ENCODE measurements at regions not wholly inside any gene's neighbourhood (a gene's known extent, or its start where the extent isn't known, plus 50 kb on each side); places are given as distances from the start of the nearest gene placed in this dataset.
"Not testable (repeated sequence)": the region's sequence is repeated elsewhere in the genome, so short reads cannot be mapped to it uniquely, and the experiment has no call there.

DNA sequence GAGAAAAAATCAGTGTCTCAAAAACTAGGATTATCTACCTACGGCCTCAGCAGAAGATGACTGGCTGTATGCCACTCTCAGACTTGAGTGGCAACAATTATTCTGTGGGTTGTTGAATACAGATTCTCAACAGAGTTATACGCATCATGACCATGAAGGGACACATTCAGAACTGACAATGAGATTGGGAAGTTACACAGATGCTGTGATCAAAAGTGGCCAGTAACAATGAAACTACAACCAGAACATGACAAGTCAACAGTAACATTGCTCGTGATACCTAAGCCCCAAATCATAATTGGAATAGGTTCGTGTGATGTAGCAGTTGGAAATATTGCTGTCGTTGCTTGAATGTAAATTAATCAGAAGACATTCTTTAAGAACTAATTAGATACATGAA is 957.5 kb upstream of the CDH9 start:
- no peak for DNase-seq (ENCODE audit: extremely low read depth in 1 of 11, low read depth in 9 of 11, low spot score in 4 of 11)

DNA sequence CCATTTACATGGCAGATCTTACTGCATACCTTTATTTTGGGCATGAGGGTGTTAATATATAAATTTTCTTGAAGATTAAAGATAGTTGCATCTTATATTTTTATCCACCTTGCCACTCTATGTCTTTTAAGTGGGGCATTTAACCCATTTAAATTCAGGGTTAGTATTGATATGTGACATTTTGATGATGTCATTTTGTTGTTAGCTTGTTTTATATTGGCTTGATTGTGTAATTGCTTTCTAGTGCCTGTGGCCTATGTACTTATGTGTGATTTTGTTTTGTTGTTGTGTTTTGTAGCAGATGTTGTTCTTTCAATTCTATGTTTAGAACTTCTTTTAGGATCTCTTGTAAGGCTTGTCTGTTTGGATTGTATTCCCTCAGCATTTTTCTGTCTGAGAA is 939.9 kb upstream of the CDH9 start:
- DNase-seq (ENCODE audit: extremely low read depth in 1 of 11, low read depth in 9 of 11, low spot score in 4 of 11), result no peak

DNA sequence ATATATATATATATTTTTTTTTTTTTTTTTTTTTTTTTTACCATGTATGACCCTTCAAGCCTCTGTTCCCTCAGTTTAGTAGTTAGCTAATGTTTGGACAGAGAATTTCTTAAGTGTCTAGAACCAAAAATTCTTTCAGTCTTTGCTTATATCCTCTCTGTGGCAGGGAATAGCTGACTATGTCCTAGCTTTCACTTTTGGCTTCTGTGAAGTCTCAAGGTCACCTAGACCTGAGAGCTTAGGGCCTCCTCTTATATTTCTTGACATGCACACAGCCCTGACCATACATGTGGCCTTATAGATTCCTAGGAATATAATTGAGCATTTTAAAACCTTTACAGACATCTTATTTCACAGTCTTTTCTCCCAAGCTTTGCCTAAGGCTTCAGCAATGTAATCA is 930.8 kb upstream of the CDH9 start:
- DNase-seq (ENCODE audit: extremely low read depth in 1 of 11, low read depth in 9 of 11, low spot score in 4 of 11), result peak in 1 of 11 donors; percentile 1

DNA sequence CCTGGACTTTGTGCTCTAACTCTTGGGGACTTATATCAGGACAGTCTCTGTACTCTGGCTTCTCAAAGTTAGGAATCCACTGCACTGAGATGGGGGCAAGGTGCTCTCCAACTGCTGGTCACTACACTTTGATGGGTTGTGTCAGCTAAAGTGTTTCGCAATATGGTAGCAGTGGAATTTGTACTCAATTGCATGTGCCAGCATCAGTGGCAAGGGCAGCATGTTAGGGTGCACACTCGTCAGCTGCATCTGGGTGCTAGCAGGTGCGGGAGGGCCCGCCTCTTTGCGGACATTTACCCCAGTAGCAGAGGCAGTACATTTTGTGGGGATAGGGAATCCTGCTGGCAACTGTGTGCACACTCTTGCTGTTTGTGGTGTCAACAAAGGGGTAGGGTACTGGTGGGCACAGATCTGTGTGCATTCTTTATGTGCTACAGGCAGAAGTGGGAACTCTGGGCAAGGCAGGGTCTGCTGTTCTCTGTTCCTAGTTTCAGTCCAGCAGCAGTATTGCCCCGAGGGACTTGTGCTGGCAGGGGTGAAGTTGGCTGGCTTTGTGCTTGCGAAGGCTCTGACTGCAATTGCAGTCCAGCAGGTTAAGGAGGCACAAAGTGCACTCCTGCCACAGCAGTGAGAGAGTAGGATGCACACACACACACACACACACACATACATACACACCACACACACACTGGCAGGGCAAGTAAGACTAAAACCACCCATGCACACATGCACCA is 924.8 kb upstream of the CDH9 start:
- no peak for DNase-seq (ENCODE audit: extremely low read depth in 1 of 11, low read depth in 9 of 11, low spot score in 4 of 11)

DNA sequence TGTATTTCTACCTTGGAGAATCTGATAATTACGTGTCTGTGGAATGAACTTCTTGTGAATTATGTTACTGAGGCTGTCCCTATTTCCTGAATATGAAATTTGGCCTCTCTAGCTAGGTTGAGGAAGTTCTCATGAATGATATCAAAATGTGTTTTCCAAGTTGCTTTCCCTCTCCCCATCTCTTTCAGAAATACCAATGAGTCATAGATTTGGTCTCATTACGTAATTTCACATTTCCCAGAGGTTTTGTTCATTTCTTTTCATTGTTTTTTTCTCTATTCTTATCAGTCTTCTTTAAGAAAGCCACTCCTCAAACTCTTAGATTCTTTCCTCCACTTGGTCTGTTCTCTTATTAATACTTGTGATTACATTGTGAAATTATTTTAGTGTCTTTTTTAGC is 923.8 kb upstream of the CDH9 start:
- DNase-seq (ENCODE audit: extremely low read depth in 1 of 11, low read depth in 9 of 11, low spot score in 4 of 11), result no peak

DNA sequence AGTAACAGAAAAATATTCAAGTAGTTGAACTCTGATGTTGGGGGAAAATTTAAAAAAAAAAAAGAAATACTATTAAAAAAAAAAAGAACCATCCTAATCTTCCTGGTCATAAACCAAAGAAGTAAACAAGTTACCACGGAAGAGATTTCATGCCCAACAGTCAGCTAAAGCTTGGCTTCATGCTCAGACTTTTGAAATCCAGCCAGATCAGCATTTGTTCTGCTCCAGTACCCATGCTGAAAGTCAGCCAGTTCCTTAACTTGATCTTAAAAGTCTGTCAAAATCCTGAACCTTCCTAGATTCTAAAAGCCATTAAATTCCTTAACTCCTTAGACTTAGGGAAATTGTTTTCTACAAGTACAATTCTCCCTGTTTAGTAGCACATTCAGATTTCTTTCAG is 908.7 kb upstream of the CDH9 start:
- peak; percentile 20 to 61 (median 29) for DNase-seq (ENCODE audit: extremely low read depth in 1 of 11, low read depth in 9 of 11, low spot score in 4 of 11)

DNA sequence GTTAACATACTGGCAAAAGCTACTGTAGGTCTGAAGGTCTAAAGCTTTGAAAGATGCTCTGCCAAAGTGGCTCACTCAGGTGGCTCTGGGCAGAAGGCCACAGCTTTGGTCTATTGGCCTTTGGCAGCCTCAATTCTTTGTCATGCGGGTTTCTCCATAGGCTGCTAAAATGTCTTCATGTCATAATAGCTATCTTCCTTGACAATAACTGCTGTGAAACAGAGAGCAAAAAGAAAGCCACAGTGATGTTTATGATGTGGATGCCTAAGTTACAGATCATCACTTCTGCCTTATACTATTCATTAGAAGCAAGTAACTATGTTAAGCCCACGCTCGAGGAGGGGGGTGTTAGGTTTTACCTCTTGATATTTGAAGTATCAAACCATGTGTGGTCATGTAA is 906.1 kb upstream of the CDH9 start:
- no peak for DNase-seq (ENCODE audit: extremely low read depth in 1 of 11, low read depth in 9 of 11, low spot score in 4 of 11)

DNA sequence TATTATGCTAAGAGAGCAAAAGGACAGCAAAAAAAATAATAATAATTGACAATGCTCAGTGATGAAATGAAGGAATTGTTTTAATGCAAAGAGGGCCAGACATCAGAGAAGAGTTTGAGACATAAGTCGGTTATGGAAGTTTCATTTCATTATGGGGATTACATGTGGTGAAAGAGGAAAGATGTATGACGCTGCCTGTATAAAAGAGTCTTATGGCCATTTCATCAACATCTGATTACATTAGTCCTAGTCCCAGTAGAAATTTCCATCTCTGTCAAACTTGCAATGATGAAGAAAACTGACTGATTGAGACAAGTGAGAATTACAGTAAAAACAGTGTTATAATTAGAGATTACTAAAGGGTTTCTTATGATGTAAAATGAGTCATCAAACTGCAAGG is 900.6 kb upstream of the CDH9 start:
- no peak for DNase-seq (ENCODE audit: extremely low read depth in 1 of 11, low read depth in 9 of 11, low spot score in 4 of 11)

DNA sequence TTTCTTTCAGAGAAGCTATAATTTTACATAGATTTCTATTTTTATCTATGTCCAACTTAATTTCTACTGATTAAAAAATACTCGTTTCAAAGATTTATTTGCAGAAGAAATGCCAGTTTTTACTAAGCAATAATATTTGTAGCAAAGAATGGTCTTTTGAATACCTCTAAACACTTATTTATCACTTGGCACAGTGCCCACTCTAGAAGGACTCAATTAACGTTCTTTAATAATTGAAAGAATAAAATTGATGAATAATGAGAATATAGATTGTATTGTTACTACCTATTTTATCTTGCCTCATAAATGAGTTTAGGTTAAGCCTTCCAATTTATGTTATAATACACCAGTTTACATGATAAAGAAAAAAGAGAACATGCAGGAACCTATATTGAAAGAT is 889.7 kb upstream of the CDH9 start:
- DNase-seq (ENCODE audit: extremely low read depth in 1 of 11, low read depth in 9 of 11, low spot score in 4 of 11), result no peak

DNA sequence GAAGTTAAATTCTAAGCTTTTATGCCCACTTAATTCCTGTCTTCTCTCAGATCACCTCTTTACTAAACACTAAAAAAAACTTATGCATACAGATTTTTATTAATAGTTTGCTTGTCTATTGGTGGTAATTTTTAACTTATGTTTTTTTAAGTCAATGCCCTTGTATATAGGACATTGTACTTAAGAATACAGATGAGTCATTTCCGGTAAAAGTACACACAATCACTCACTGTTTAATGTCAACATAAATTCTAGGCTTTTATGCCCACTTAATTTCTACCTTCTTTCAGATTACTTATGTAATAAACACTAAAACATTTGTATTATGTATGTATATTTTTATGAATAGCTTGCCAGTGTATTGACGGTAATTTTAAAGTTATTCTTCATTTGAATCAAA is 872.8 kb upstream of the CDH9 start:
- DNase-seq (ENCODE audit: extremely low read depth in 1 of 11, low read depth in 9 of 11, low spot score in 4 of 11), result no peak

DNA sequence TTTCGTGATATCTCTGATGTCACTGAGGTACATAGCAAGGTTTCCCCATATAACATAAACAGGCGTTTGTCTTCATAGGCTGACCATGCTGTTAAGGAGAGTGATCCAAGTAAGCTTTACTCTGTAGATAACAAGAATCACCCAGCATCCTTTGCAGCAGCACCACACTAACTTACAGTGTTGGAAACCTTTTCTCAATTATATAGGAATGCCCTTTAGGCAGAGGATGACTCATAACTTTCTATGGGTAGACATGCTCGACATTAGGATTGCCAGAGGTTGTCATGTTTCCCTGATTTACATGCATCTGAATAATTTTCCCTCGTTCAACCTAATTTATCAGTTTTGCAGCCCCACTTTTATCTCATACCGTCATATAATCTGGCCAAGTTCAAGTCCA is 870.0 kb upstream of the CDH9 start:
- DNase-seq (ENCODE audit: extremely low read depth in 1 of 11, low read depth in 9 of 11, low spot score in 4 of 11), result no peak

DNA sequence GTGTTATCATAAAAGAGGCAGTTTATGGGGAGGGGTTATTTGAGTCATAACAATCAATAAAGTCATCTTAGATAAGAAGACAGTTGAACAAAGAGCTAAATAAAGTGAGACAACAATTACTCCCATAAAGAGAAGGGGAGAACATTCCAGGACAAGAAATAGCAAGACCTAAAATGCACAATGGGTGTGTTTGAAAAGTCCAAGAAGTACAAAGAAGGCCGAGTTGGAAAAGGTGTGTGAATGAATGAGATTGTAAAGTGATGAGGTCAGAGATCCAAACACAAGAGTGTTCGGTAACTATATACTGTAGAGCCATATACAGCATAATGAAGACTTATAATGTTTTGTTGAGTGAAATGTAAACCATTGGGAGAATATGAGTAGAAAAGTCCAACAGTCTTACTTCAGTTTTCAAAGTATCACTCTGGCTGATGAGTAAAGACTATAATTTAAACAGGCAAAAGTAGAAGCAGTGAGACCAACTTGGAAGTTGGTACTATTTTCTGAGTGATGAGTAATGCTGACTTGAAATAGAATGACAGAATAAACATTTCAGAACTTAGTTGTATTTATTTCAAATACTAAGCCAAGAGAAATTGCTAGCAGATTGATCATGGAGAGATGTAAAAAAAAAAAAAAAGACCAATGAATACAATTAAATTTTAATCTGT is 868.7 kb upstream of the CDH9 start:
- no peak for DNase-seq (ENCODE audit: extremely low read depth in 1 of 11, low read depth in 9 of 11, low spot score in 4 of 11)

DNA sequence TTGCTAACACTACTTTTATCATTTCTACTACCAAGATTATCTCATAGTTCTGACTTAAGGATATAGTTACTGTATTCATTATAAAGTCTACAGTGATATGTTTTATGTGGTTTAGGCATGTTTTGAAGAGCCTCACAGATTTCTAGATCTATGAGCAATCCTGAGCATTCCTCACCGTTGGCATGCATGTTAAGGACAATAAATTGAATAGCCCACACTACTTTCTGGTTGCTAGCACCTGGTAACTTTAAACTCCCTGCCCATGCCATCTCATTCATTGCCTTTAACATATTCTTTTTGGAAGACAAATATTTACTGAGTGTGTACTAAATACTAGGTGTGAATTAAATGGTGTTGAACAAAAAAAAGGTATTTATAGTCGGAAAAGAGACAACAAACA is 868.1 kb upstream of the CDH9 start:
- DNase-seq (ENCODE audit: extremely low read depth in 1 of 11, low read depth in 9 of 11, low spot score in 4 of 11), result no peak

DNA sequence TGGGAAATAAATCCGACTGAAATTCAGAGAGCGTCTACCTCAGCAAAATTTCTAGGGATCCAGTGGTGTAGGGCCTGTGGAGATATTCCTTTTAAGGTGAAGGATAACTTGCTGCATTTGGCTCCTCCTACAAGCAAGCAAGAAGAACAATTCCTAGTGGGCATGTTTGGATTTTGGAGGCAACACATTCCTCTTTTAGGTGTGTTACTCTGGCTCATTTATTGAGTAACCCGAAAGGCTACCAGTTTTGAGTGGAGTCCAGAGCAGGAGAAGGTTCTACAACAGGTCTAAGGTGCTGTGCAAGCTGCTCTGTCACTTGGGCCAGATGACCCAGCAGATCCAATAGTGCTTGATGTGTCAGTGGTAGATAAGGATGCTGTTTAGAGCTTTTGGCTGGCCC is 862.4 kb upstream of the CDH9 start:
- DNase-seq (ENCODE audit: extremely low read depth in 1 of 11, low read depth in 9 of 11, low spot score in 4 of 11), result no peak

DNA sequence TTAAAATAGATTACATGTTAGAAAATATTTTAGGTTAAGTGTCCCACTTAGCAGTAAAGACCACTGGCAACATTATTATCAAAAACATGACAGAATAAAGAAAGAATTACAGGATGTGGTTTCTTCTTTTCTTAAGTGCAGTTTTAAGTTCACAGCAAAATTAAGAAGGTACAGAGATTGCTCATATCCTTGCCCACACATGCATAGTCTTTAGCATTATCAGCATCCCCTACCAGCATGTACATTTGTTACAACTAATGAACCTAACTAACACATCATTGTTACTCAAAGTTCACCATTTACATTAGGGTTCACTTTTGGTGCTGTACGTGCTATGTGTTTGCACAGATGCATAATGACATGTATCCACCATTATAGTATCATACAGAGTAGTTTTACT is 837.7 kb upstream of the CDH9 start:
- DNase-seq (ENCODE audit: extremely low read depth in 1 of 11, low read depth in 9 of 11, low spot score in 4 of 11), result no peak

DNA sequence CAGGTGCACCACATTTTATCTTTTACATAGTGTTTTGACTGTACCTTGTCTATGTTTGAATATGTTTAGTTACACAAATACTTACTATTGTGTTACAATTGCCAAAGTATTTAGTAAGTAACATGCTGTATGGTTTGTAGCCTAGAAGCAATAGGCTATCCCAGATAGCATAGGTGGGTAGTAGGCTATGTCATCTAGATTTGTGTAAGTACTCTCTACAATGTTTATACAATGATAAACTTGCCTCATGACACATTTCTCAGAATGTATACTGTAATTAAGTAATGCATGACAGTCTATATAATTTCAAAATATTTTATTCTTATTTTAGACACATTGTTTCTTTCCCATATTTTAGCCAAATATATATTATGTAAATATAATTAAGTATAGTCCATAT is 836.8 kb upstream of the CDH9 start:
- no peak for DNase-seq (ENCODE audit: extremely low read depth in 1 of 11, low read depth in 9 of 11, low spot score in 4 of 11)

DNA sequence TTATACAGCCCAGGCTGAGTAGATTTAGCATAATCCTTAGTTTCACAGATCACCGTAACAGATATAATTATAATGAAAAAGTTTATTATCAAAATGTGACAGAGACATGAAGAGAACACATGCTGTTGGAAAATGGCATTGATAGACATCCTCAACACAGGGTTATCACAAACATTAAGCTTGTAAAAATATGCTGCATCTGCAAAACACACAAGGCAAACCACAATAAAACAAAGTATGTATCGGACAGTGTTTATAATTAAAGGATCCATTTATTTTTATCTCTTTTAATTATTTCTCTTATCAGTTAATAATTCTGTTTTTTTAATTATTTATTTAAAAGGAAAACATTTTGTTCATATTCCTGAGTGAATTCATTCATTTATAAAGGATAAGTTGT is 829.9 kb upstream of the CDH9 start:
- DNase-seq (ENCODE audit: extremely low read depth in 1 of 11, low read depth in 9 of 11, low spot score in 4 of 11), result no peak

DNA sequence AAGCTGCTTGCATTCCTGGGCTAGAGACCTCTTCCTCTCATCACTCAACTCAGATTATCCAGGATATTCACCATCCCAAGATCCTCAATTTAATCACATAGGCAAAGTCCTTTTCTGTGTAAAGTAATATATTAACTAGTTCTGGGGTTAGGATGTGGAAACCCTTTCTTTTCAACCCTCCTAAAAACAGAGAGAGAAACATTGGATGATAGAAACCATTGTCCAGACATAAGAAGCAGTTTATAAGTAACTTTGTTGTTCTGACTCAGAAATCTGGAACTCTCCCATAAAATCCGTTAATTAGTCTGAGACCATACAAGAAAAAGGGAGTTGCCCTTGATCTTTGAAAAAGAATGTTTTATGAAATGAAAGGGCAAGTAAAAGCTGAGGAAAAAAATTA is 817.1 kb upstream of the CDH9 start:
- DNase-seq (ENCODE audit: extremely low read depth in 1 of 11, low read depth in 9 of 11, low spot score in 4 of 11), result no peak

DNA sequence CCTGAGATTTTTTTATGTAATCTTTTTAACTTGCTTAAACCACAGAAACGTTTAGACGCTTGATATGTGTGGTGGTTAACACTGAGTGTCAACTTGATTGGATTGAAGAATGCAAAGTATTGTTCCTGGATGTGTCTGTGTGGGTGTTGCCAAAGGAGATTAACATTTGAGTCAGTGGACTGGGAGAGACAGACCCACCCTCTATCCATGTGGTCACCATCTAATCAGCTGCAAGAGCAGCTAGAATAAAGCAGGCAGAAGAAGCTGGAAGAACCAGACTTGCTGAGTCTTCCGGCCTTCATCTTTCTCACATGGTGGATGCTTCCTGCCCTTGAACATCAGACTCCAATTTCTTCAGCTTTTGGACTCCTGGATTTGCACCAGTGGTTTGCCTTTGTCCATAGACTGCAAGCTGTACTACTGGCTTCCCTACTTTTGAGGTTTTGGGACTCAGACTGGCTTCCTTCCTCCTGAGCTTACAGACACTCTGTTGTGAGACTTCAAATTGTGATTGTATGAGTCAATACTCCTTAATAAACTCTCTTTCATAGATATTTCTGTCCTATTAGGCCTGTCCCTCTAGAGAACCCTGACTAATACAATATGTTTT is 816.0 kb upstream of the CDH9 start:
- DNase-seq (ENCODE audit: extremely low read depth in 1 of 11, low read depth in 9 of 11, low spot score in 4 of 11), result no peak

DNA sequence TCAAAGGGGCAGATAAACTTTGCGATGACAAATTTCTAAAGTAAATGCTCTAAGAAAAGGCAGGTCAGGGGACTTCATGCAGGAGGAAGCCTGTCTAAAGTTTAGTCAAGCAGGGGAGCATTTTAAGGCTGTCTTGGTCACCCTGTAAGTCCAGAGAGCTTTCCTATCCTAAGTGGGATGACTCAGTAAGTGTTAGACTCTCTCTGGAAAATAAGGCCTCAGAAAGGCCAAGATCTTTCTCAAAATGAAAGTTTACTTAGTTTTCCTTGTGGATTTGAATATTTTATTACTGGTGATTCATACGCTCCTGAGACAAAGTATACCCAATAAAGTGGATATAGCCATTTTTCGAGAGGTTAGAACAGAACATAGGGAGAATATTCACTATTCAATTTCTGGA is 806.9 kb upstream of the CDH9 start:
- DNase-seq (ENCODE audit: extremely low read depth in 1 of 11, low read depth in 9 of 11, low spot score in 4 of 11), result no peak

DNA sequence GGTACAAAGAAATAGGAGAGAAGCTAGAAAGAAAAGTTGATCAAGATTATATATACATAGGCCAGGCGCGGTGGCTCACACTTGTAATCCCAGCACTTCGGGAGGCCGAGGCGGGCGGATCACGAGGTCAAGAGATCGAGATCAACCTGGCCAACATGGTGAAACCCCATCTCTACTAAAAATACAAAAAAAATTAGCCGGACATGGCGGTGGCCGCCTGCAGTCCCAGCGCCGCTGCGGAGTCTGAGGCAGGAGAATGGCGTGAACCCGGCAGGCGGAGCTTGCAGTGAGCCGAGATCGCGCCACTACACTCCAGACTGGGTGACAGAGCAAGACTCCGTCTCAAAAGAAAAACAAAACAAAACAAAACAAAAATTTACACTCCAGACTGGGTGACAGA is 798.3 kb upstream of the CDH9 start:
- not testable (repeated sequence) for DNase-seq (ENCODE audit: extremely low read depth in 1 of 11, low read depth in 9 of 11, low spot score in 4 of 11)
